Transverse colon (tissue), 4 donors: ENCODE measurements at regions not wholly inside any gene's neighbourhood (a gene's known extent, or its start where the extent isn't known, plus 50 kb on each side); places are given as distances from the start of the nearest gene placed in this dataset.

Source experiments
- CTCF ChIP-seq, 5 experiments: fragments of 200-600 bp in 3 of 5; fragments of 450-650 bp in 2 of 5; sonication (generic) in 3 of 5; IDR thresholded peaks; 1 replicate in 2 of 5; 2 replicates in 3 of 5; pipeline ENCODE4 v1.5.1; 2016 to 2017; ENCODE audit warnings: antibody characterized with exemption in 5 of 5, inconsistent platforms in 3 of 5, mild to moderate bottlenecking in 2 of 5, moderate library complexity in 1 of 5
- EP300 ChIP-seq: sonication (generic); formaldehyde crosslinking; IDR thresholded peaks from one replicate; pipeline ENCODE4 v1.6.1; 2017; ENCODE audit warnings: antibody characterized with exemption, low read depth
- POLR2A ChIP-seq: fragments of 450-650 bp; IDR thresholded peaks from one replicate; pipeline ENCODE4 v1.6.1; 2016; ENCODE audit warnings: antibody characterized with exemption, mild to moderate bottlenecking, moderate library complexity
- POLR2AphosphoS5 ChIP-seq, 3 donors: sonication (generic); formaldehyde crosslinking; IDR thresholded peaks; one replicate each; pipeline ENCODE4 v1.6.1; 2016; ENCODE audit warnings: antibody characterized with exemption in 3 of 3

DNA sequence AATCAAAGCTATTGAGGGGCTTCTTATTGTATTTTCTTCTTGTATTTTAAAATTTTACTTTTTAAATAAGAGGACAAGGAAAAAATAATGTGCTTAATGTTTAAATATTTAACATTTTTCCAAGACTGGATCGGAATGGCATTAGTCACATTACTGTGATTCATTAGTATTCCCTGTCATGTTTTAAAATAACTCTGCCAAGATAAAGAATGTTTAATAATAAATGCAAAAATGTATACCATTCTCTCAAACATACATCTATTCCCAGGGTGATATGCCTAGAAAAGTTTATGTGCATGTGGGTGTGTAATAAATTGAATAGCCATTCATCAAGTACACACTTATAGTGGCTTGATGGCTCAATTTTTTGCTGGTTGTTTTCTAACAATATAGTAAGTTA lies 936.1 kb downstream of the PLOD2 start:
- TF ChIP-seq CTCF (IDR thresholded peaks at IDR 0.05) (no peak), POLR2AphosphoS5 (IDR thresholded peaks at IDR 0.05) (no peak), POLR2A (no peak), EP300 (no peak)
